ENCODE measurements at regions not wholly inside any gene's neighbourhood (a gene's known extent, or its start where the extent isn't known, plus 50 kb on each side); places are given as distances from the start of the nearest gene placed in this dataset.
A peak's percentile ranks its signal among the peaks of the same experiment; 100 is the strongest.
"Not testable (repeated sequence)": the region's sequence is repeated elsewhere in the genome, so short reads cannot be mapped to it uniquely, and the experiment has no call there.

GRCh38 chrX:63581906-63582305, 203.1 kb downstream of the ARHGEF9 start:
- FAIRE-seq (no peak), DNase-seq (ENCODE audit: extremely low spot score, insufficient read length, low read depth) (no peak)

GRCh38 chrX:63581398-63581797, 203.6 kb downstream of the ARHGEF9 start:
- FAIRE-seq (no peak), DNase-seq (ENCODE audit: extremely low spot score, insufficient read length, low read depth) (no peak)

GRCh38 chrX:63576533-63576932, 208.5 kb downstream of the ARHGEF9 start:
- DNase-seq (ENCODE audit: extremely low spot score, insufficient read length, low read depth) (no peak), FAIRE-seq (no peak)

- not testable (repeated sequence) for FAIRE-seq
These were observed 209.3 kb downstream of the ARHGEF9 start for GRCh38 chrX:63575700-63576099.

GRCh38 chrX:63566856-63567255, 215.7 kb upstream of the SPIN4 start:
- FAIRE-seq = no peak

More at GRCh38 chrX:63575700-63576099, 209.3 kb downstream of the ARHGEF9 start:
- DNase-seq (ENCODE audit: extremely low spot score, insufficient read length, low read depth) = not testable (repeated sequence)

GRCh38 chrX:63561425-63561824, 210.3 kb upstream of the SPIN4 start:
- DNase-seq (ENCODE audit: extremely low spot score, insufficient read length, low read depth) (no peak), FAIRE-seq (no peak)

More at GRCh38 chrX:63566856-63567255, 215.7 kb upstream of the SPIN4 start:
- DNase-seq (ENCODE audit: extremely low spot score, insufficient read length, low read depth) = no peak

DNA sequence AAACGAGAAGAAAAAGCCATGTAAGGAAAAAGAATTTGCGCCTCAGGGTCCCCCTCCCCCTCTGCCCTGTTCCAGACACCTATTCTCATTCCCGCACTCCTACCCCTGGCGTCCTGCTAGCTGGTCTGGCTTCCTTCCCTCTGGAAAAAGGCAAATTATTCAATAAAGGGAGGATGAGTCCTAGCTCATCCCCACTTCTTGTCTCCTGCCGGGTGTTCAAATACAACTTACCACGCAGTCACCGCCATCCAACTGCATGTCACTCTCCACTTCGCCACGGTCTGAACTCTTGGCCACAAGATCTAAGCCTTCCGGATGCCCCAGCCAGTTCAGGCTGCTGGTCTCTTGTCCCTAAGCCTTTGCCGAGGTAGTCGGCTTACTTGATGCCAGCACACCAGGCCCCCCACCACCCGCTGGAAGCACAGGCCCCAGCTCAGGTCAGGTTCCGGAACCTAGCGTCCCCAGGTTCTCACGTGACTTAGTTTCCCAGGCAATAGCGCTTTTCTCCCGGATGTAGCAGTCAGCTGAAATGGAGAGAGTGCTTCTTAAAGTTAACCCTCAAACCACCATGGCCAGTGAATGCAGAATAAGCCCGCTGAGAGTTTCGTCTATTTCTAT, 209.6 kb upstream of the SPIN4 start:
- FAIRE-seq (peak; percentile 83), DNase-seq (ENCODE audit: extremely low spot score, insufficient read length, low read depth) (peak; percentile 18)

GRCh38 chrX:63551856-63552255, 200.7 kb upstream of the SPIN4 start:
- DNase-seq (ENCODE audit: extremely low spot score, insufficient read length, low read depth) (no peak), FAIRE-seq (no peak)

DNA sequence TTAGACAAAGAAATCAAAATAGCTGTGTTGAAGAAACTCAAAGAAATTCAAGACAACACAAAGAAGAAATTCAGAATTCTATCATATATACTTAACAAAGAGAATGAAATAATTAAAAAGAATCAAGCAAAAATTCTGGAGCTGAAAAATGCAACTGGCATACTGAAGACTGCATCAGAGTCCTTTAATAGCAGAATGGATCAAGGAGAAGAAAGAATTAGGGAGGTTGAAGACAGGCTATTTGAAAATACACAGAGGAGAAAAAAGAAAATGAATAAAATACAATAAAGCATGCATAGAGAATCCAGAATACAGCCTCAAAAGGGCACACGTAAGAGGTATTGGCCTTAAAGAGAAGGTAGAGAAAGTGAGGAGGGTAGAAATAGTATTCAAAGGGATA, 179.5 kb upstream of the SPIN4 start:
- FAIRE-seq = no peak
- DNase-seq (ENCODE audit: extremely low spot score, insufficient read length, low read depth) = no peak

DNA sequence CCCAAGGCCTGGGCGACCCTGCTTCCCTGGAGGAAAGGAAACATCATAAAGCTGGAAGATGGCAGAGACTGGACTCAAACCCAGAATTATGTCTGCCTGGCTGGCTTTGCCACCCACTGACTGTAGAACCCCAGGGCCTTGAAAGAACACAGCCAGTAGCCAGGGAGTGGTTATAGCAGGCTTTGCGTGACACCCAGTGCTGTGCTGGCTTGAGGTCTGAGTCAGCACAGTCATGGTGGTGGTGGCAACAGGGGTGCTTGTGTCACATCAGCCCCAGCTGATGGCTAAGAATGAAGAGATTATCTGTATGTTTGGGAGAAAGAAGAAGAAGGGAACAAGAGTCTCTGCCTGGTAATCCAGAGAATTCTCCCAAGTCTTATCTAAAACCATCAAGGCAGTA, 178.8 kb upstream of the SPIN4 start:
- FAIRE-seq = no peak
- DNase-seq (ENCODE audit: extremely low spot score, insufficient read length, low read depth) = no peak

GRCh38 chrX:63526863-63527262, 175.7 kb upstream of the SPIN4 start:
- DNase-seq (ENCODE audit: extremely low spot score, insufficient read length, low read depth) = no peak
- FAIRE-seq = no peak

GRCh38 chrX:63525491-63525890, 174.4 kb upstream of the SPIN4 start:
- DNase-seq (ENCODE audit: extremely low spot score, insufficient read length, low read depth) = no peak

DNA sequence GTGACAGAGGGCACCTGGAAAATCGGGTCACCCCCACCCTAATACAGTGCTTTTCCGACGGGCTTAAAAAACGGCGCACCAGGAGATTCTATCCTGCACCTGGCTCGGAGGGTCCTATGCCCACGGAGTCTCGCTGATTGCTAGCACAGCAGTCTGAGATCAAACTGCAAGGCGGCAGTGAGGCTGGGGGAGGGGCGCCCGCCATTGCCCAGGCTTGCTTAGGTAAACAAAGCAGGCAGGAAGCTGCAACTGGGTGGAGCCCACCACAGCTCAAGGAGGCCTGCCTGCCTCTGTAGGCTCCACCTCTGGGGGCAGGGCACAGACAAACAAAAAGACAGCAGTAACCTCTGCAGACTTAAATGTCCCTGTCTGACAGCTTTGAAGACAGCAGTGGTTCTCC, 168.2 kb upstream of the SPIN4 start:
- FAIRE-seq = not testable (repeated sequence)

More at GRCh38 chrX:63525491-63525890, 174.4 kb upstream of the SPIN4 start:
- FAIRE-seq = no peak

GRCh38 chrX:63514569-63515080, 163.5 kb upstream of the SPIN4 start:
- DNase-seq (ENCODE audit: extremely low spot score, insufficient read length, low read depth) = no peak
- FAIRE-seq = no peak

More for the DNA sequence above, 168.2 kb upstream of the SPIN4 start:
- DNase-seq (ENCODE audit: extremely low spot score, insufficient read length, low read depth) = not testable (repeated sequence)

DNA sequence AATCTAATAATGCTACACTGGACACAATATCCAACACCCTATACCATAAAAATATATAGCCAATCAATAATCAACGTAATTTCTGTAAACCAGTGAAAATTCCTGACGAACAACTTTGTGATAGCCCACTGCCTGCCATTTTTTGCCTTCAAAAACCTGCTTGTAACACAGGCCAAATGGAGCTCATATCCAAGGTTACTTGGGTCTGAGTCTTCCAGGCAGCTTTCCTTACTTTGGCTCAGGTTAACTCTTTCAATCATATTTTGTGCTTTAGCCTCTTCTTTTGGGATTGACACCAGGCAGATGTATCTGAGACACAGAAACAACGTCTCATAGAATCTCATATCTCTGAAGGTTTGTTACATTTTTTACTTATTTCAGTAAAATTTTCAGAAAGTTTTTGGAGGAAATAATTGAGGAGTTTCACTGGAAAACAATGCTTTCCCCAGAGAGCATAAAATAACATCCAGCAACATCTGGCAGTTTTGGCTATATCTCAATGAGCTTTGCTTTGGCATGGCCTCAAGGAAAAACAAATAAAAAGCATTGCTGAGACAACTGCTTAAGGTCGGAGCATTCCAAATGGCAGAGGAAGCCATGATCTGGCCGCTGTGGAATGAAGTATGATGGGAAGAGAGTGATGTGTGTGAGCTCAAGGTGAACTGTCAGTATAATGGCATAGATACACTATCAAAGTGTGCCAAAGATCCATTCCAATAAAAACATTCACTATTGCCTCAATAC, 162.9 kb upstream of the SPIN4 start:
- FAIRE-seq (no peak), DNase-seq (ENCODE audit: extremely low spot score, insufficient read length, low read depth) (no peak)

DNA sequence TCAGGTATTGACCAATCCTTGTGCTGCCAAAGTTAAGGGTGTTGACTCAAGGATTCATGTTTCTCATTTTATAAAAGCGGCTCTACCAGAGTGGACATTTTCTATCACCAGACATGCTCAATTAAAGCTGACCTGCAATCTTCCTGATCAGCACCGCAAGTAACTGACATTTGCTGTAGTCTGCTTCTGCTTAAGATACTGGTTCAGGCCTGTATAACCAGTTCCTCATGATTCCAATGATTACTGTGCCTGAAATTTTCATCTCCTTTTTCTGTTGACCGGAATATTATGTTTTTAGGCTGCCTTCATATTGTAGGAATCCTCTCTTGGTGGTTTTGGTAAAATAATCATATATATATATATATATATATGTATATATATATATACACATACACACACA, 160.2 kb upstream of the SPIN4 start:
- FAIRE-seq (no peak), DNase-seq (ENCODE audit: extremely low spot score, insufficient read length, low read depth) (no peak)

- no peak for FAIRE-seq
- DNase-seq (ENCODE audit: extremely low spot score, insufficient read length, low read depth) = no peak
These were observed 157.5 kb upstream of the SPIN4 start for GRCh38 chrX:63508668-63509067.

DNA sequence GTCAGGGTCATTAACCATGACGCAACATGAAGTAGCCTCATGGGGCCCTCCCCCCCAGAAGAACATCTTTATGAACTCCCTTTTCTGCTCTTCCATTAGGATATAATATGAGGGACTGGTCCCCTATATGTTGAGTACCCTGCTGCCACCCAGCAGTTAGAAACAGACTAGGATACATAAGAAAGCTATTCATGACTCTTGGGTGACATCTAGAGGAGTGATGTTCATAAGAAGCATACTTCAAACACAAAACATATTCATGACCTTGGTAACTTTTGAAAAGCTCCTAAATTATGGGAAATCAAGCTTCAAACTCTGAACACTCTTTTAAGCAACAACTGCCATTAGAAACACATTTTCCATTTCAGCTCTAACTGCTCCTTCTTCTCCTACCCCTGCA, 155.2 kb upstream of the SPIN4 start:
- no peak for DNase-seq (ENCODE audit: extremely low spot score, insufficient read length, low read depth)
- no peak for FAIRE-seq

DNA sequence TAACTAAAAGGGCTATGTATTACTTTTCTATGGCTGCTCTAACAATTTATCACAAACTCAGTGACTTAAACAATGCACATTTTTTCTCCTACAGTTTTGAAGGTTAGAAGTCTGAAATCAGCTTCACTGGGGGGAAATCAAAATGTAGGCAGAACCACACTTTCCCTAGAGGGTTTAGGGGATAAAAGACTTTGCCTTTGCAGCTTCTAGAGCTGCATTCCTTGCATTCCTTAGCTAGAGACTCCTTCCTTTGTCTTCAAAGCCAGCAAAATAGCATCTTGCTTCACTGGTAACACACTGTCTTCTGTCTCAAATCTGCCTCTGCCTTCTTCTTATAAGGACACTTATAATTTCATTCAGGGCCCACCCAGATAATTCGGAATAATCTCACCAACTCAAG, 152.4 kb upstream of the SPIN4 start:
- no peak for FAIRE-seq
- no peak for DNase-seq (ENCODE audit: extremely low spot score, insufficient read length, low read depth)

DNA sequence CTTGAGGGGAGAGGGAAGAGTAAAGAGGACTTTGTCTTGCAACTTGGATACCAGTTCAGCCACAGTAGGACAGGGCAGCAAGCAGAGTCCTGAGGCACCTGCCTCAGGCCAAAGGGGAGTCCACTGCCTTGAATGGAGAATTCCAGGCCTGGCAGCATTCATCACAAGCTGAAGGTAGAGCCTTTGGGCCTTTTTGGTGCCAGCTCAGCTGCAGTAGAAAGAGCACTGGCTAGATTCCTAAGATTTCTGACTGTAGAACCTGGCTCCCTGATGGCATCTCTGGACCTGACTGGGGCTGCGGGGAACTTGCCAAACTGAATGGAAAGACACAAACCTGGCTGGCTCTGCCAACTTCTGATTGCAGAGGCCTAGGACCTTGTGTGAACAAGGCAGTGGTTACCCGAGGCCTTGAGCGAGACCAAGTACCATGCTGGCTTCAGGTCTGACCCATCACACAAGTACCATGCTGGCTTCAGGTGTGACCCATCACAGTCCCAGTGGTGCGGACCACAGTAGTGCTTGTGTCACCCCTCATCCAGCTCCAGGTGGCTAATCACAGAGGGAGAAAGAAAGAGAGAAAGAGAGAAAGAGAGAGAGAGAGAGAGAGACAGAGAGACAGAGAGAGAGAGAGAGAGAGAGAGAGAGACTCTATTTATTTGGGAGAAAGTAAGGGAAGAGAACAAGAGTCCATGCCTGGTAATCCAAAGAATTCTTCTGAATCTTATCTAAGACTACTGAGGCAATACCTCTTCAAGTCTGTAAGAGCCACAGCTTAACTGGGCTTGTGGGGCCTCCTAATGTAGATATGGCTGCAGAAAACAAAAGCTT, 137.6 kb upstream of the SPIN4 start:
- no peak for FAIRE-seq

DNA sequence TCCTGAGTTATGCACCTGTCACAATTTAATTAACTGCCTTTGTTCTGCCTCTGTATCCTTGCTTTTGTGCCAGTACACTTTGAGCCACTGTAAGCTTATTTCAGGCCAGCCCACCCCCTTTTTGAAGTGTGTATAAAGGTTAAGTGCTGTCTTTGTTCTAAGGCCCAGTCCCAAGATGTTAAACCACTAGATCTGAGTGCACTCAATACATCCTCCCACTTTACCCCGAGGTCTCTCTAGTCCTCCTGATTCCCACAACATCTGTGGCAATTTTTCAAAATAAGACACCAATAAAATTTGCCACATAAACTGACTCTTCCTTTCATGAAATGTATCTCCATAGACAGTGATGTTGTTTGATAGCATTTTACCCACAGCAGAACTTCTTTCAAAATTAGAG, 124.1 kb upstream of the SPIN4 start:
- FAIRE-seq = no peak
- DNase-seq (ENCODE audit: extremely low spot score, insufficient read length, low read depth) = no peak

More for the DNA sequence above, 137.6 kb upstream of the SPIN4 start:
- DNase-seq (ENCODE audit: extremely low spot score, insufficient read length, low read depth) = no peak

Measured in GM18507 (cell line).